ENCODE measurements at regions not wholly inside any gene's neighbourhood (a gene's known extent, or its start where the extent isn't known, plus 50 kb on each side); places are given as distances from the start of the nearest gene placed in this dataset.

GRCh38 chr10:46232666-46233065, 54.1 kb upstream of the ANTXRL start:
- Histone ChIP-seq H3K27me3 (ENCODE audit: control insufficient read depth in 3 of 3, insufficient read depth in 3 of 3, low read length in 3 of 3) (peaks cover 0 to 10% (median 8%) of the 10 kb centered on the region in 3 donors), H3K4me3 (ENCODE audit: low read length in 3 of 3) (no peak overlapping the region), H3K4me1 (ENCODE audit: control insufficient read depth in 3 of 3, insufficient read depth in 3 of 3, low read length in 3 of 3) (no peaks in the 10 kb centered on the region), H3K27ac (ENCODE audit: low read depth, low read length) (no peak overlapping the region), H3K36me3 (ENCODE audit: control insufficient read depth in 3 of 3, insufficient read depth in 3 of 3, low read length in 3 of 3) (no peaks in the 10 kb centered on the region), H3K9me3 (ENCODE audit: control insufficient read depth in 3 of 3, low read length in 3 of 3) (no peaks in the 10 kb centered on the region), H3K9ac (ENCODE audit: low read depth in 1 of 3, low read length in 3 of 3) (no peak overlapping the region)

- Histone ChIP-seq H3K27me3 (ENCODE audit: control insufficient read depth in 3 of 3, insufficient read depth in 3 of 3, low read length in 3 of 3) (peaks cover 0 to 5% (median 3%) of the 10 kb centered on the region in 3 donors), H3K9me3 (ENCODE audit: control insufficient read depth in 3 of 3, low read length in 3 of 3) (no peaks in the 10 kb centered on the region), H3K4me3 (ENCODE audit: low read length in 3 of 3) (no peak overlapping the region), H3K9ac (ENCODE audit: low read depth in 1 of 3, low read length in 3 of 3) (no peak overlapping the region), H3K27ac (ENCODE audit: low read depth, low read length) (no peak overlapping the region), H3K4me1 (ENCODE audit: control insufficient read depth in 3 of 3, insufficient read depth in 3 of 3, low read length in 3 of 3) (no peaks in the 10 kb centered on the region), H3K36me3 (ENCODE audit: control insufficient read depth in 3 of 3, insufficient read depth in 3 of 3, low read length in 3 of 3) (no peaks in the 10 kb centered on the region)
Measured at GRCh38 chr10:46233181-46233580, 53.6 kb upstream of the ANTXRL start.

GRCh38 chr10:46234026-46234425, 52.8 kb upstream of the ANTXRL start:
- Histone ChIP-seq H3K4me1 (ENCODE audit: control insufficient read depth in 3 of 3, insufficient read depth in 3 of 3, low read length in 3 of 3) (no peaks in the 10 kb centered on the region), H3K9me3 (ENCODE audit: control insufficient read depth in 3 of 3, low read length in 3 of 3) (no peaks in the 10 kb centered on the region), H3K27me3 (ENCODE audit: control insufficient read depth in 3 of 3, insufficient read depth in 3 of 3, low read length in 3 of 3) (peaks cover 0 to 3% (median 3%) of the 10 kb centered on the region in 3 donors), H3K27ac (ENCODE audit: low read depth, low read length) (no peak overlapping the region), H3K36me3 (ENCODE audit: control insufficient read depth in 3 of 3, insufficient read depth in 3 of 3, low read length in 3 of 3) (no peaks in the 10 kb centered on the region), H3K4me3 (ENCODE audit: low read length in 3 of 3) (no peak overlapping the region), H3K9ac (ENCODE audit: low read depth in 1 of 3, low read length in 3 of 3) (no peak overlapping the region)

GRCh38 chr10:46234431-46235060, 52.3 kb upstream of the ANTXRL start:
- Histone ChIP-seq H3K9me3 (ENCODE audit: control insufficient read depth in 3 of 3, low read length in 3 of 3) (no peaks in the 10 kb centered on the region), H3K9ac (ENCODE audit: low read depth in 1 of 3, low read length in 3 of 3) (no peak overlapping the region), H3K4me1 (ENCODE audit: control insufficient read depth in 3 of 3, insufficient read depth in 3 of 3, low read length in 3 of 3) (no peaks in the 10 kb centered on the region), H3K4me3 (ENCODE audit: low read length in 3 of 3) (no peak overlapping the region), H3K36me3 (ENCODE audit: control insufficient read depth in 3 of 3, insufficient read depth in 3 of 3, low read length in 3 of 3) (no peaks in the 10 kb centered on the region), H3K27ac (ENCODE audit: low read depth, low read length) (no peak overlapping the region), H3K27me3 (ENCODE audit: control insufficient read depth in 3 of 3, insufficient read depth in 3 of 3, low read length in 3 of 3) (peaks cover 0 to 3% (median 3%) of the 10 kb centered on the region in 3 donors)

- peaks cover 0 to 3% (median 3%) of the 10 kb centered on the region in 3 donors for H3K27me3 ChIP-seq (ENCODE audit: control insufficient read depth in 3 of 3, insufficient read depth in 3 of 3, low read length in 3 of 3)
- H3K9ac ChIP-seq (ENCODE audit: low read depth in 1 of 3, low read length in 3 of 3) = no peak overlapping the region
- H3K4me1 ChIP-seq (ENCODE audit: control insufficient read depth in 3 of 3, insufficient read depth in 3 of 3, low read length in 3 of 3) = no peaks in the 10 kb centered on the region
- no peak overlapping the region for H3K27ac ChIP-seq (ENCODE audit: low read depth, low read length)
- H3K4me3 ChIP-seq (ENCODE audit: low read length in 3 of 3) = no peak overlapping the region
- H3K9me3 ChIP-seq (ENCODE audit: control insufficient read depth in 3 of 3, low read length in 3 of 3) = no peaks in the 10 kb centered on the region
- no peaks in the 10 kb centered on the region for H3K36me3 ChIP-seq (ENCODE audit: control insufficient read depth in 3 of 3, insufficient read depth in 3 of 3, low read length in 3 of 3)
Measured at GRCh38 chr10:46235705-46236545, 50.9 kb upstream of the ANTXRL start.

- peaks cover 0 to 3% (median 3%) of the 10 kb centered on the region in 3 donors for H3K27me3 ChIP-seq (ENCODE audit: control insufficient read depth in 3 of 3, insufficient read depth in 3 of 3, low read length in 3 of 3)
- H3K9ac ChIP-seq (ENCODE audit: low read depth in 1 of 3, low read length in 3 of 3) = no peak overlapping the region
- H3K36me3 ChIP-seq (ENCODE audit: control insufficient read depth in 3 of 3, insufficient read depth in 3 of 3, low read length in 3 of 3) = no peaks in the 10 kb centered on the region
- H3K9me3 ChIP-seq (ENCODE audit: control insufficient read depth in 3 of 3, low read length in 3 of 3) = peaks cover 0 to 3% (median 0%) of the 10 kb centered on the region in 3 donors
- H3K4me3 ChIP-seq (ENCODE audit: low read length in 3 of 3) = no peak overlapping the region
- H3K27ac ChIP-seq (ENCODE audit: low read depth, low read length) = no peak overlapping the region
- H3K4me1 ChIP-seq (ENCODE audit: control insufficient read depth in 3 of 3, insufficient read depth in 3 of 3, low read length in 3 of 3) = no peaks in the 10 kb centered on the region
Measured at GRCh38 chr10:46236546-46236887, 50.3 kb upstream of the ANTXRL start.

- Histone ChIP-seq H3K36me3 (ENCODE audit: control insufficient read depth in 3 of 3, insufficient read depth in 3 of 3, low read length in 3 of 3) (no peaks in the 10 kb centered on the region), H3K27me3 (ENCODE audit: control insufficient read depth in 3 of 3, insufficient read depth in 3 of 3, low read length in 3 of 3) (peaks cover 0 to 3% (median 3%) of the 10 kb centered on the region in 3 donors), H3K27ac (ENCODE audit: low read depth, low read length) (no peak overlapping the region), H3K4me1 (ENCODE audit: control insufficient read depth in 3 of 3, insufficient read depth in 3 of 3, low read length in 3 of 3) (no peaks in the 10 kb centered on the region), H3K4me3 (ENCODE audit: low read length in 3 of 3) (no peak overlapping the region), H3K9me3 (ENCODE audit: control insufficient read depth in 3 of 3, low read length in 3 of 3) (peaks cover 0 to 3% (median 0%) of the 10 kb centered on the region in 3 donors), H3K9ac (ENCODE audit: low read depth in 1 of 3, low read length in 3 of 3) (no peak overlapping the region)
Measured at GRCh38 chr10:46236941-46237681, 49.7 kb upstream of the ANTXRL start.

Measured in skeletal muscle tissue (tissue), 3 donors.